ENCODE measurements at regions not wholly inside any gene's neighbourhood (a gene's known extent, or its start where the extent isn't known, plus 50 kb on each side); places are given as distances from the start of the nearest gene placed in this dataset.

DNA sequence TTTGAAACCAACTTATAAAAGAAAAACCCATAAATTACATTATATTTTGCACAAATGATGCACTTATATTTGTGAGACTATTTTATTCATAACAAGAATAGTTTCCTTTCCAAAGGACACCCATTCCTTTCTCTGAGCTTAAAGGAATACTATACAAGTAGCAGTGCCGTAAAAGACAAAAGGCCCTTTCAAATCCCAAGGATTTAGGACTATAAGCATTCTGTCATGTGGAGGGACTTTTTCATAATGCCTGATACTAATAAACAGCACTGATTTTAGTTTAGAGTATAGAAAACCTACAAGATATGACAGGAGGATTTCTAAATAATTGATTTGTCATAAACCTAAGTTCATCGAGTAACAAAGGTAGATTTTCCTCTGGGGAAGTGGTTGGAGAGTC is 1134.2 kb upstream of the ZEB2 start:
- H3K27me3 ChIP-seq (ENCODE audit: control insufficient read depth, insufficient read depth, low read length): no peaks in the 10 kb centered on the region
- H3K9ac ChIP-seq (ENCODE audit: low read length): no peak overlapping the region
- H3K9me3 ChIP-seq (ENCODE audit: control insufficient read depth, insufficient read depth, low read depth, low read length): no peaks in the 10 kb centered on the region
- H3K4me1 ChIP-seq (ENCODE audit: control insufficient read depth, insufficient read depth, low read length): no peaks in the 10 kb centered on the region
- no peak overlapping the region for H3K27ac ChIP-seq (ENCODE audit: low read depth, low read length)
- no peaks in the 10 kb centered on the region for H3K36me3 ChIP-seq (ENCODE audit: control insufficient read depth, insufficient read depth, low read length)
- H3K4me3 ChIP-seq (ENCODE audit: low read depth, low read length): no peak overlapping the region

DNA sequence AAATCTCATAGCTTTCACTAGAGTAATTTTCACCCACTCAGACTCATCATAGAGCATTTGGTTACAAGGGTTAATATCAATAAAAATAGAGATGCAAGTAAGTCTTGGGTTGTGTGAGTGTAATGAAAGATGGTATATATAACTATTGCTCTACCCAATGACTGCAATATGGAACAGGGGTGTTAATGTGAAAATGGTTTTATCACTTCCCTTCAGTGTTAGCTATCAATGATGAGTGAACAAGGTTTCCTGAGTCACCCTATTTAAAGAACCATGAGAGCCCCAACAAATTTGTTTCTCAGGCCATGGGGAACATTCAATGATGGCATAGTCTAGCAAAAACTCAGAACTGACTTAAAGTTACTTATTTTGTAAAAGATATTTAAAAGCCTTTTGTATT is 1133.6 kb upstream of the ZEB2 start:
- no peaks in the 10 kb centered on the region for H3K36me3 ChIP-seq (ENCODE audit: control insufficient read depth, insufficient read depth, low read length)
- no peaks in the 10 kb centered on the region for H3K27me3 ChIP-seq (ENCODE audit: control insufficient read depth, insufficient read depth, low read length)

DNA sequence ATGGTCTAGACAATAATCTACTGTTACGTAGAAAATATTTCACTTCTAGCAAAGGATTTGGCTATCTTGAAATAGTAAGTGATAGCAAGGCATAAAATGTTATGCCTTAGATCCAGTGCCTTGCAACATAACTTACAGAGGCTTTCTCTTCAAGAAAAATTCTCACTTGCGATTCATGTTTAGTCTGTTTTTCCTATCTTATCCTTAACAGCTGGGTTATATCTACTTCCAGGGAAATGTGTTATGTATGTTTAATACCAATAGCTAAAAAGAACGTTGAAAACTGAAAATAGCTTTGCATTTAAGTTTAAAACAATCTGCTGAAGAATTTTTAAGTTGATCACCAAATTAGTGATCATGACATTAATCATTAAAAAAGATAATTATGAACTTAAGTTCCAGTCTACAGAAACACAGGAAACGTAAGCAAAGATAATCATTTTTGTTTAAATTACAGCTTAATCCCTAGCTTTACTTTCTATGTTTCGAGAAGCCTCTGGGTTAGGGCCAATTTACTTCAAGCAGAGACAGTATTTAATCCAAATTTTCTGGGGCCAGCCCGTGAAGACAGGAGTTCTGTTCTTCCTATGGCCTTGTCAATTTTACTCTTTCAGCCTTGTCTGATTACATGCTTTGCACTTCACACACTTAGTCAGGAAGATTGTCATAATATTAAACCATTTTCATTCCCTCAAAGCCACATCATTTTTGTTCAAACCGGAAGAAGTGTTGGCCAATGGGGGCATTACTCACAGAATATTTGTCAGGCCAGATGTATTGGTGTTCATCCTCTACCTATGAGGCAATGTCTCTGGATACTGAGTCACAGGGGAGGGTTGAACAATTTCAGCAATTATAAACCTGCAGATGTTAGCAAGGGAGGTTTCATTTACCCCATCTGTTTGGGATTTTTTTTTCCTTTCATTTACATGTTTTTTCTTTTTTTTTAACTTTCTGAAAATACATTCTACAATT is 1132.9 kb upstream of the ZEB2 start:
- Histone ChIP-seq H3K36me3 (ENCODE audit: control insufficient read depth, insufficient read depth, low read length) (no peaks in the 10 kb centered on the region), H3K27me3 (ENCODE audit: control insufficient read depth, insufficient read depth, low read length) (no peaks in the 10 kb centered on the region), H3K4me3 (ENCODE audit: low read depth, low read length) (no peak overlapping the region), H3K9me3 (ENCODE audit: control insufficient read depth, insufficient read depth, low read depth, low read length) (no peaks in the 10 kb centered on the region), H3K9ac (ENCODE audit: low read length) (no peak overlapping the region), H3K27ac (ENCODE audit: low read depth, low read length) (no peak overlapping the region), H3K4me1 (ENCODE audit: control insufficient read depth, insufficient read depth, low read length) (no peaks in the 10 kb centered on the region)

More for the DNA sequence above, 1133.6 kb upstream of the ZEB2 start:
- H3K27ac ChIP-seq (ENCODE audit: low read depth, low read length): no peak overlapping the region
- H3K9me3 ChIP-seq (ENCODE audit: control insufficient read depth, insufficient read depth, low read depth, low read length): no peaks in the 10 kb centered on the region
- no peak overlapping the region for H3K4me3 ChIP-seq (ENCODE audit: low read depth, low read length)
- H3K4me1 ChIP-seq (ENCODE audit: control insufficient read depth, insufficient read depth, low read length): no peaks in the 10 kb centered on the region
- no peak overlapping the region for H3K9ac ChIP-seq (ENCODE audit: low read length)

DNA sequence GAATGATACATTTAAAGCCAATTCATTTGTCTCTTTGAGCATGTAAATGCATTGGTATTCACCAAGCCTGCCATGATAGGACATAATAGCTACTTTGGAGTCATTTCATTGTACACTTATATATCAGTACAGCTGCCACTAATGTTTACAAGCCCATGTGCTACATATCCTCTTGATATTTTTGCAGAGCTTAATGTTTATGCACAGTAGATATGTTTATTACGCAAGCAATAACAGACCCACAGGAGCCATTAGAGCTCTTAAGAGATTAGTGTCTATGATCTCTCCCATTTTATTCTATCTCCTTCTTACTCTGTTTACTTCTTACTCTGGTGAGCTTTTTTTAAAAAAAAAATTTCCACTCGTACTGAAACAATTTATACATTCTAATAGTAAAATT is 1132.1 kb upstream of the ZEB2 start:
- no peaks in the 10 kb centered on the region for H3K36me3 ChIP-seq (ENCODE audit: control insufficient read depth, insufficient read depth, low read length)
- H3K27ac ChIP-seq (ENCODE audit: low read depth, low read length): no peak overlapping the region

DNA sequence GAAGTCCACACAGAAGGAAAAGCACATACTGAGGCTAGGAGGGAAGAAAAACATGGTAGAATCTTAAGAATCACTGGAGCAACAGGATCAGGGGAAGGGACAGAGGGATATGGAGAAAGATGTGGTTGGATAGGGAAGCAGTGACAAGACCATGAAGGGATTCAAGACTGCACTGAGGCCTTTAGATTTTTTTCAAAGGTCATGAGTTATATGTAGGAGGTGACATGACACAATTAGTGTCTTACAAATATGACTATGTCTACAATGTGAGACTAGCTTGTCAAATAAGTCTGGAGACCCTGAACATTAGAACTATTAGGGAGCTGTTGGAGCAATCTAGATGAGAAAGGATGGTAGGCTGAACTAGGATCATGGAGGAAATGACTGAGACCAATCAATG is 1130.3 kb upstream of the ZEB2 start:
- H3K27me3 ChIP-seq (ENCODE audit: control insufficient read depth, insufficient read depth, low read length): no peaks in the 10 kb centered on the region
- H3K4me1 ChIP-seq (ENCODE audit: control insufficient read depth, insufficient read depth, low read length): no peaks in the 10 kb centered on the region
- no peak overlapping the region for H3K4me3 ChIP-seq (ENCODE audit: low read depth, low read length)
- H3K27ac ChIP-seq (ENCODE audit: low read depth, low read length): no peak overlapping the region
- H3K9me3 ChIP-seq (ENCODE audit: control insufficient read depth, insufficient read depth, low read depth, low read length): no peaks in the 10 kb centered on the region
- H3K36me3 ChIP-seq (ENCODE audit: control insufficient read depth, insufficient read depth, low read length): no peaks in the 10 kb centered on the region
- no peak overlapping the region for H3K9ac ChIP-seq (ENCODE audit: low read length)

More for the DNA sequence above, 1132.1 kb upstream of the ZEB2 start:
- no peak overlapping the region for H3K9ac ChIP-seq (ENCODE audit: low read length)
- H3K4me3 ChIP-seq (ENCODE audit: low read depth, low read length): no peak overlapping the region
- no peaks in the 10 kb centered on the region for H3K4me1 ChIP-seq (ENCODE audit: control insufficient read depth, insufficient read depth, low read length)
- no peaks in the 10 kb centered on the region for H3K27me3 ChIP-seq (ENCODE audit: control insufficient read depth, insufficient read depth, low read length)
- H3K9me3 ChIP-seq (ENCODE audit: control insufficient read depth, insufficient read depth, low read depth, low read length): no peaks in the 10 kb centered on the region

DNA sequence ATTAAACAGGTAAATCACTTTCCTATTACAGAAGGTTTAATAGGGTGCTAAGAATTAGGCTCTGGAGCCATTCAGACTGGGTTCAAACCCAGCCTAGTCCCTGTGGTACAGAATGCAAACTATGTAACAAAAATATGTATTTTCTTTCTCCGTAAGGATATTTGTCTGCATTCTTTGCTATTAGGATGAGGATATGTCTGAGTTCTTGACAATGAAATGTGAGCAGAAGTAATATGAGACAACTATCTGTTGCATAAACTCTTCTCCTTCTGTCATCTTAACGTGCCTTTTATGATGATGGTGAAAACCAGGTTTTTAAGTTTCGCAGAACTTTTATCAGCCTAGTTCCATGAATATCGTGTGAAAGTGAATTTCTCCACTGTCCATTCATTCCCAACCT is 1129.1 kb upstream of the ZEB2 start:
- no peak overlapping the region for H3K27ac ChIP-seq (ENCODE audit: low read depth, low read length)
- H3K9me3 ChIP-seq (ENCODE audit: control insufficient read depth, insufficient read depth, low read depth, low read length): no peaks in the 10 kb centered on the region
- no peak overlapping the region for H3K4me3 ChIP-seq (ENCODE audit: low read depth, low read length)
- H3K9ac ChIP-seq (ENCODE audit: low read length): no peak overlapping the region
- H3K27me3 ChIP-seq (ENCODE audit: control insufficient read depth, insufficient read depth, low read length): no peaks in the 10 kb centered on the region
- no peaks in the 10 kb centered on the region for H3K36me3 ChIP-seq (ENCODE audit: control insufficient read depth, insufficient read depth, low read length)
- peaks cover 6% of the 10 kb centered on the region; the same call in 1 of the 2 replicates for H3K4me1 ChIP-seq (ENCODE audit: control insufficient read depth, insufficient read depth, low read length)

DNA sequence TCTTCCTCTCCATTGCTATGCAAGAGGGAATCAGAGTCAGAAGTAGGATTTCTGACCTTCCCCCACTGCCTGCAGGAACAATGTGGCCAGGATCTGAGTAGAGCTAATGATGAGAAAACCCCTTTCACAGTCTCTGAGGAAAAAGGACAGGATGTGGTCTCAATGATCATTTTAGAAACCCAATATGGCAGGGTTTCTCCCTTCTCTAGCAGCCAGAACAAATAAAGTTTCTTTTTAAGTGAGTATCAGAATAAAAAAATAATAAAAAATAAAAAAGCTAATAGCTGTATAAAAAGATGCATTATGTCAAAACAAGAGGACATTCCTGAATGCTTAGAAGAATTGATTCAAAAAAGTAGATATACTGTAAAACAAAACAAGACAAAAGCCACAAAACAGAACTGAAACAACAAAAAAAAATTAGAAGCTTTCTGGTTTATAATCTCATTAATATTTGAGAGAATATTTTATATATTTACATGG is 1124.9 kb upstream of the ZEB2 start:
- Histone ChIP-seq H3K27ac (ENCODE audit: low read depth, low read length) (no peak overlapping the region), H3K4me3 (ENCODE audit: low read depth, low read length) (no peak overlapping the region), H3K9me3 (ENCODE audit: control insufficient read depth, insufficient read depth, low read depth, low read length) (no peaks in the 10 kb centered on the region), H3K4me1 (ENCODE audit: control insufficient read depth, insufficient read depth, low read length) (peaks cover 13% of the 10 kb centered on the region; the same call in 1 of the 2 replicates), H3K9ac (ENCODE audit: low read length) (no peak overlapping the region), H3K36me3 (ENCODE audit: control insufficient read depth, insufficient read depth, low read length) (no peaks in the 10 kb centered on the region), H3K27me3 (ENCODE audit: control insufficient read depth, insufficient read depth, low read length) (no peaks in the 10 kb centered on the region)

DNA sequence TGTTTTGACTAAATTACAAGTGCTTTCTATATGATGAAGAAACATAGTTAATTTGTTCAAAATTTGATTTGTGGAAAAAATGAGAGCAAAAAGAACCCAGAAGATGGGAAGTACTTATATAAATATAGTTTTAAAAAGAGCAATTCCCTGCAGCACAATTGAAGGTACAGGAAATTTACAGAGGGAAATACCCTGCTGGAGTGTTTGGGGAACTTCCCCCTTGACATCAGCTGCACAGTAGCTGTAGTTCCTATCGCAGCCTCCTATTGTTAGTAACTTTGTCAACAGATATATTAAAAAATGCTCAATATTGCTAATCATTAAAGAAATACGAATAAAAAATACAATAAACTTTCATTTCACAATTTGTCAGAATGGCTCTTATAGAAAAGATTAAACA is 1118.8 kb upstream of the ZEB2 start:
- no peaks in the 10 kb centered on the region for H3K9me3 ChIP-seq (ENCODE audit: control insufficient read depth, insufficient read depth, low read depth, low read length)
- H3K9ac ChIP-seq (ENCODE audit: low read length): no peak overlapping the region
- H3K36me3 ChIP-seq (ENCODE audit: control insufficient read depth, insufficient read depth, low read length): no peaks in the 10 kb centered on the region
- H3K4me3 ChIP-seq (ENCODE audit: low read depth, low read length): no peak overlapping the region
- peaks cover 7% of the 10 kb centered on the region; the same call in 1 of the 2 replicates for H3K4me1 ChIP-seq (ENCODE audit: control insufficient read depth, insufficient read depth, low read length)
- no peaks in the 10 kb centered on the region for H3K27me3 ChIP-seq (ENCODE audit: control insufficient read depth, insufficient read depth, low read length)
- H3K27ac ChIP-seq (ENCODE audit: low read depth, low read length): no peak overlapping the region

DNA sequence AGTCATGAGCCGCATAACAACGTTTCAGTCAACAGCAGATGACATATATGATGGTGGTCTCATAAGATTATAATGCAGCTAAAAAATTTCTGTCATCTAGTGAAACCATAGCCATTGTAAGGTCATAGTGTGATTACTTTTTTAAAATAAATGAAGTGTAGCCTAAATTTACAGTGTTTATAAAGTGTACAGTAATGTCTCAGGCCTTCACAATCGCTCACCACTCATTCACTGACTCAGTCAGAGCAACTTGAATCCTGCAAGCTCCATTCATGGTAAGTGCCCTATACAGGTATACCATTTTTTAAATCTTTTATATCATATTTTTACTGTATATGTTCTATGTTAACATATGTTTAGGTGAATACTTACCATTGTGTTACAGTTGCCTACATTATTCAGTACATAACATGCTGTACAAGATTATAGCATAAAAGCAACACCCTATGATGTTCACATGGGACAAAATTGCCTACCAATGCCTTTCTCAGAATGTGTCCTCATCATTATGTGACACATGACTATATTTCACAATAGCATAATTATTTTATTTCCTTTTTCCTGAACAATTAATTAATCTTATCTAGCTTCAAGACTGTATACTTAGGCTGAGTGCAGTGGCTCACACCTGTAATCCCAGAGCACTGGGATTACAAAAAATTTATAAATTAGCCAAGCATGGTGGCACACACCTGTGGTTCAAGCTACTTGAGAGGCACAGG is 1115.9 kb upstream of the ZEB2 start:
- Histone ChIP-seq H3K4me1 (ENCODE audit: control insufficient read depth, insufficient read depth, low read length) (no peaks in the 10 kb centered on the region), H3K9ac (ENCODE audit: low read length) (no peak overlapping the region), H3K9me3 (ENCODE audit: control insufficient read depth, insufficient read depth, low read depth, low read length) (no peaks in the 10 kb centered on the region), H3K27me3 (ENCODE audit: control insufficient read depth, insufficient read depth, low read length) (no peaks in the 10 kb centered on the region), H3K36me3 (ENCODE audit: control insufficient read depth, insufficient read depth, low read length) (no peaks in the 10 kb centered on the region), H3K27ac (ENCODE audit: low read depth, low read length) (no peak overlapping the region), H3K4me3 (ENCODE audit: low read depth, low read length) (no peak overlapping the region)

DNA sequence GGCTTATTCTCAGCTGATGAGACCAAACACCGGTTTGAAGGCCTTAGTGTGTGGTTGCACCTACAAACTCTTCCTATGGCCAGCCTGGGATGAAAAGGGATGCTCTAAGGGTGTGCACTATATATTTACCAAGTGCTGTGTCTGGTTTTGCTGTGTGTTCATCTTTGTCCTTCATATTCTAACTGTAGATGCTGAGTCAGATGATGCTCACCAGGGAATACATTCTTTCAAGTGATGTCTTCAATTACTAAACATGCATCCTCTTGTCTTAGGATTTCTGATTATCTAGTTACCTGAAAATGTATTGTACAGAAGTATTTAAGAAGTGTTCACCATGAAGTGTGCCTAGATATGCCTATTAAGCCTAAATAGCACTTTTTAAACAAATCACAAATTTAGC is 1111.6 kb upstream of the ZEB2 start:
- Histone ChIP-seq H3K9ac (ENCODE audit: low read length) (no peak overlapping the region), H3K4me1 (ENCODE audit: control insufficient read depth, insufficient read depth, low read length) (no peaks in the 10 kb centered on the region), H3K4me3 (ENCODE audit: low read depth, low read length) (no peak overlapping the region), H3K27ac (ENCODE audit: low read depth, low read length) (no peak overlapping the region), H3K27me3 (ENCODE audit: control insufficient read depth, insufficient read depth, low read length) (no peaks in the 10 kb centered on the region), H3K9me3 (ENCODE audit: control insufficient read depth, insufficient read depth, low read depth, low read length) (no peaks in the 10 kb centered on the region), H3K36me3 (ENCODE audit: control insufficient read depth, insufficient read depth, low read length) (no peaks in the 10 kb centered on the region)

DNA sequence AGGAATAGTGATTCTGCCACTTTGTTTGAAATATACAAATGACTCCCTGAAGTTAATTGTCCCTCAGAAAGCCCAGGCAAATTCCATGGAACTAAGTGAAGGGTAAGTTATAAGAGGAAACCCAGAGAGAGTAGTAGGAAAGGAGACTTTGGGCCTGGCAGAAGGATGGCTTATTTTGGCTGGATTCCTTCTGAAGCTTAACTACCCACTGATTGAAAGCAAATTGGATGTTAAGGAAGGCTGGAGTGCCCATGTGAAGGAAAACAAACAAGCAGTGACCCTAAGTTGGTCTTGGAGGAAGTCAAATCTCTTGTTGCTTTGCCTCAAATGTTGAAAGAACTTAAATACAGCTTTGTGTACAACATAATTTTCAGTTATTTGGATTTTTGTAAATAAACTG is 1106.4 kb upstream of the ZEB2 start:
- Histone ChIP-seq H3K9ac (ENCODE audit: low read length) (no peak overlapping the region), H3K27me3 (ENCODE audit: control insufficient read depth, insufficient read depth, low read length) (no peaks in the 10 kb centered on the region), H3K4me3 (ENCODE audit: low read depth, low read length) (no peak overlapping the region), H3K9me3 (ENCODE audit: control insufficient read depth, insufficient read depth, low read depth, low read length) (no peaks in the 10 kb centered on the region), H3K4me1 (ENCODE audit: control insufficient read depth, insufficient read depth, low read length) (no peaks in the 10 kb centered on the region), H3K27ac (ENCODE audit: low read depth, low read length) (no peak overlapping the region), H3K36me3 (ENCODE audit: control insufficient read depth, insufficient read depth, low read length) (no peaks in the 10 kb centered on the region)

All from HUES6 (cell line).